ENCODE measurements at regions not wholly inside any gene's neighbourhood (a gene's known extent, or its start where the extent isn't known, plus 50 kb on each side); places are given as distances from the start of the nearest gene placed in this dataset.

DNA sequence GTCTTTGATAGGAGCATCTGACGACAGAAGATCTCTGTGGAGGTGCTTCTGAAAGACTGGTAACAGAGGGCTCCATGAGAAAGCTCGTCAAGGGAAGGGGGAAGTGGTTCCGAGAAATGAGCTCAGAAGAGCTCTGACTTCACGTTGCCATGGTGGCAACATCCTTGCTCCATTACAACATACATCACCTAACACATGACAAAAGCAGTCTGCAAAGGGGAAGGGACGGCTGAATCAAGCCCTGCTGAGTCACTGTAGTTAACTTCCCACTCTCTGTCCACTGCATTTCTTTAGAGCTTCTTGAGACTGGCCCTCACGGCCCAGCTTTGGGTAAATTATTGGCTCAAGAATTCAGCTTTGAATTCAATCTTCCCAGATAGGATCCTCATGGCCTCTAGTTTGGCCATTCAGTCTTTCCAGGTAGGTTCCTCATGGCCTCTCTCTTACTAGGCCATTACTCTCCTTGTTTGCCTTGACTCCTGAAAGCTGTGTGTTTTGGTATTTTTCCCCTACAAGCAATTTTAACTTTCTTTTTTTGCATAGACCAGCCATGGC lies 88.0 kb upstream of the ZNF648 start (continued):
- TF ChIP-seq SMAD4 (CRISPR knock-in tag; conservative IDR thresholded peaks at IDR 0.05) (0 out of 2 replicates have a peak, but pooled peaks have one; percentile 34), ZNF384 (IDR thresholded peaks at IDR 0.05; ENCODE audit: low read depth, low read length) (no peak), SNIP1 (IDR thresholded peaks at IDR 0.05; ENCODE audit: low read depth) (no peak), CXXC5 (CRISPR knock-in tag; IDR thresholded peaks at IDR 0.05) (0 out of 2 replicates have a peak, but pooled peaks have one; percentile 14), ZNF165 (CRISPR knock-in tag; IDR thresholded peaks at IDR 0.05; ENCODE audit: borderline replicate concordance) (no peak), ZFP1 (CRISPR knock-in tag; IDR thresholded peaks at IDR 0.05) (no peak), OTX1 (CRISPR knock-in tag; IDR thresholded peaks at IDR 0.05) (no peak), BRD4 (IDR thresholded peaks at IDR 0.05) (0 out of 2 replicates have a peak, but pooled peaks have one; percentile 76), CHD1 (IDR thresholded peaks at IDR 0.05; ENCODE audit: low read length) (no peak), FOXJ2 (tag; IDR thresholded peaks at IDR 0.05) (peak; percentile 94), RBBP5 (IDR thresholded peaks at IDR 0.05; ENCODE audit: borderline replicate concordance, insufficient read depth, low read length, poor library complexity, severe bottlenecking) (peak; percentile 30), EP300 (IDR thresholded peaks at IDR 0.05; ENCODE audit: low read length) (peak; percentile 73), ETV1 (tag; conservative IDR thresholded peaks at IDR 0.05; ENCODE audit: low read depth) (no peak), SP1 (CRISPR knock-in tag; IDR thresholded peaks at IDR 0.05) (no peak), SUPT5H (IDR thresholded peaks at IDR 0.05) (no peak), GABPB2 (CRISPR knock-in tag; conservative IDR thresholded peaks at IDR 0.05) (no peak), RAD21 (CRISPR knock-in tag; conservative IDR thresholded peaks at IDR 0.05 in 1 of 2, IDR thresholded peaks at IDR 0.05 in 1 of 2) (peak; percentile 7 to 10; a peak in 1 of 4 replicates), JUN (IDR thresholded peaks at IDR 0.05; ENCODE audit: borderline replicate concordance, low read depth, low read length) (peak; percentile 86), JUN (CRISPR knock-in tag; IDR thresholded peaks at IDR 0.05; ENCODE audit: borderline replicate concordance) (no peak), HDGF (IDR thresholded peaks at IDR 0.05) (no peak), KAT7 (CRISPR knock-in tag; IDR thresholded peaks at IDR 0.05; ENCODE audit: borderline replicate concordance) (peak; percentile 33; the same call in 1 of the 2 replicates), CREBBP (IDR thresholded peaks at IDR 0.05; ENCODE audit: low read depth, low read length) (no peak)
- TF ChIP-seq, protein P1, sequence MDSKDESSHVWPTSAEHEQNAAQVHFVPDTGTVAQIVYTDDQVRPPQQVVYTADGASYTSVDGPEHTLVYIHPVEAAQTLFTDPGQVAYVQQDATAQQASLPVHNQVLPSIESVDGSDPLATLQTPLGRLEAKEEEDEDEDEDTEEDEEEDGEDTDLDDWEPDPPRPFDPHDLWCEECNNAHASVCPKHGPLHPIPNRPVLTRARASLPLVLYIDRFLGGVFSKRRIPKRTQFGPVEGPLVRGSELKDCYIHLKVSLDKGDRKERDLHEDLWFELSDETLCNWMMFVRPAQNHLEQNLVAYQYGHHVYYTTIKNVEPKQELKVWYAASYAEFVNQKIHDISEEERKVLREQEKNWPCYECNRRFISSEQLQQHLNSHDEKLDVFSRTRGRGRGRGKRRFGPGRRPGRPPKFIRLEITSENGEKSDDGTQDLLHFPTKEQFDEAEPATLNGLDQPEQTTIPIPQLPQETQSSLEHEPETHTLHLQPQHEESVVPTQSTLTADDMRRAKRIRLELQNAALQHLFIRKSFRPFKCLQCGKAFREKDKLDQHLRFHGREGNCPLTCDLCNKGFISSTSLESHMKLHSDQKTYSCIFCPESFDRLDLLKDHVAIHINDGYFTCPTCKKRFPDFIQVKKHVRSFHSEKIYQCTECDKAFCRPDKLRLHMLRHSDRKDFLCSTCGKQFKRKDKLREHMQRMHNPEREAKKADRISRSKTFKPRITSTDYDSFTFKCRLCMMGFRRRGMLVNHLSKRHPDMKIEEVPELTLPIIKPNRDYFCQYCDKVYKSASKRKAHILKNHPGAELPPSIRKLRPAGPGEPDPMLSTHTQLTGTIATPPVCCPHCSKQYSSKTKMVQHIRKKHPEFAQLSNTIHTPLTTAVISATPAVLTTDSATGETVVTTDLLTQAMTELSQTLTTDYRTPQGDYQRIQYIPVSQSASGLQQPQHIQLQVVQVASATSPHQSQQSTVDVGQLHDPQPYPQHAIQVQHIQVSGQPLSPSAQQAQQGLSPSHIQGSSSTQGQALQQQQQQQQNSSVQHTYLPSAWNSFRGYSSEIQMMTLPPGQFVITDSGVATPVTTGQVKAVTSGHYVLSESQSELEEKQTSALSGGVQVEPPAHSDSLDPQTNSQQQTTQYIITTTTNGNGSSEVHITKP (IDR thresholded peaks at IDR 0.05; ENCODE audit: partially characterized antibody), result no peak

Data from K562 (cell line).